ENCODE measurements at regions not wholly inside any gene's neighbourhood (a gene's known extent, or its start where the extent isn't known, plus 50 kb on each side); places are given as distances from the start of the nearest gene placed in this dataset.

DNA sequence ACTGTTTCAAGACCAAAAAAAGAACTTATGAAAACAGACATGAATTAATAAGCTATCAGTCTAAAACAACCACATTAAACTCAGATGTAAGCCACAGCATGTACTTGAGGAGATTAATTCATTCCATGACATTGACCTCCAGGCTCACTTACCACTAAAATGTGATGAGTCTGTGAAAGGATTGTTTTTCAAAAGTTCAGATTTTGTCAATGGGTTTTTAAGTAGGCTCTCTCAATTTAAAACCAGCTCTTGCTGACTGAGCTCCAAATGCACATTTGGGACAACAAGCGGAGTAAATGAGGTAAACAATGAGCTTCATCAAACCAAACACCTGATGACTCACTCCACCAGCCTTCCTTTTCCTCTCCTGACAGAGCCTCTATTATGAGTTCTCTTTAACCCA, 197.0 kb downstream of the SIM1 start:
- no peak for DNase-seq (ENCODE audit: low spot score)

GRCh38 chr6:100266494-100267401, 198.0 kb downstream of the SIM1 start:
- no peak for DNase-seq (ENCODE audit: low spot score)

DNA sequence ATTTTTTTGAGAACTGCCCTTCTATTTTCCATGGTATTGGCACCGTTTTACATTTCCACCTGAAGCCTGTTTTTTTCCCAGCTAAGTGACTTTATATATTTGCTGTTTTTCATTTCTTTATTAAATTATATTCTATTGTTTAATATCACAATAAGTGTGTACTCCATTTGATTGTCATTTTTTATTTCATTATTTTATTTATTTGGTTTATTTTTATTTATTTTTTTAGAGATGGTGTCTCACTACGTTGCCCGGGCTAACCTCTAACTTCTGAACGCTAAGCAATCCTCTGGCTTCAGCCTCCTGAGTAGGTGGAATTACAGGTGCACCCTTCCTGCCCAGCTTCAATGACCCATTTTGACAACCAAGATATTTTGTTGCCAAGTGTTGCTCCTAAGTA, 202.6 kb downstream of the SIM1 start:
- DNase-seq (ENCODE audit: low spot score) = no peak

GRCh38 chr6:100261486-100261885, 203.2 kb downstream of the SIM1 start:
- DNase-seq (ENCODE audit: low spot score) = no peak

- DNase-seq (ENCODE audit: low spot score) = no peak
Observed at GRCh38 chr6:100260584-100260983, 204.1 kb downstream of the SIM1 start.

- DNase-seq (ENCODE audit: low spot score) = no peak
Observed at GRCh38 chr6:100259865-100260264, 204.9 kb downstream of the SIM1 start.

DNA sequence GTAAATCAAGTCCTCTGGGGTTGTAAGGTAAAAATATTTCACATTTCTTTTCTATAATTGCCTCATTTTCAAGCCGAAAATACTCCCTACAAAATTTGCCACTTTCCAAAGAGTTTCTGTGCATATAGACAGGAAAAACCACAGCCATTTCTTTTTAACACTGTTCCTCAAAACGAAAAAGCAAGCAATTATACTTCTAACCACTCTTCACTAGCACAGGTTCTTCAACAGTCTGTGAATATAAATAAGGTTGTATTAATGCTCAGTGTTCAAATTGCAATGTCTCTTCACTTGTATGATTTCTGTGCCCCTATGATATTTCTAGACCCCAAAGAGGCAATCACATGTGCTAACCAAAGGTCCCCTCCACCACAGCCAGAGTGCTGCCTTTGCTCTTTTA, 206.0 kb downstream of the SIM1 start:
- DNase-seq (ENCODE audit: low spot score) = no peak

DNA sequence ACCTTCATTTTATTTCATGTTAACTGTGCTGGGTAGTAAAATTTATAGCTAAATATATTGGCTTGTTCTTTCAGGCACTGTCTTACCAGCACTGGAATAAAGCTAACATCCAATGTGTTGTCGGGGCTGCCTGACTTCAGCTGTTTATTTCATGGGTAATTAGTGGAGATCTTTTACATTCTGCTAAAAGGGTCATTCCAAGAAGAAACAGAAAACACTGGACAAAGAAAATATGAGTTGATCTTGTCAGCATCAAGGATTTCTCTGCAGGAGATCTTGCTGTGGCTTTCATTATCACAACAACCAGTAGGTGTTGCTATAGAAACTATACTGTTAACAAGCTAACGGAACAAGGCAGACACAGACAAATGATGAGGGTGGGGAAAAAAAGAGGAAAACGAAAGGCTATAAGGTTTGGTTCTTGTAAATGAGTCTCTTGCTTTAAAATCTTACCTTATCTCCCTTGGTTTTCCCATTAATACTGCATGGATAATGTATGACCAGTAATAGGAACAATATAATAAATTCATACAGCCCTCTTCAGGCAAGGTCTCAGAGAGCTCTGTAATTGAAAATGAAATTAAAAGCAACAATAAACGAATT, 206.8 kb downstream of the SIM1 start:
- DNase-seq (ENCODE audit: low spot score) = peak; percentile 4

DNA sequence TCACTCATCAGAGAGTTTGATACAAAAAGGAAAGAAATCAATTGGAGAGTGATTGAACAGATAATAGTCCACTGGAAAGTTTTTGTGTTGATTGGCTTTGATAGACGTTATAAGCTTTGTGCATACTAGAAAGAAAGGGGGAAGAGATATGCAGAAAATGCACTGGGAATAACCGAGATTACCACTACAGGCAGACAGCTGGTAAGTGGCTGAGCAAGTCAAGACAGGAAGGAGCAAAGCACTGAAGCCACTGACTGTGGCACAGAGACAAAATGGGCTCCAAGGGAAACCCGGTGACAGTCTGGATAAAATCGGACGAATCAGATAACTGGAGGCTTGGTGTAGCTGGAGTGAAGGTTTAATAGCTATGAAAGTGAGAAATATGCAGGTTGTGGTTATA, 209.0 kb downstream of the SIM1 start:
- DNase-seq (ENCODE audit: low spot score) = no peak

- no peak for DNase-seq (ENCODE audit: low spot score)
Observed at GRCh38 chr6:100247123-100247522, 217.6 kb downstream of the SIM1 start.

DNA sequence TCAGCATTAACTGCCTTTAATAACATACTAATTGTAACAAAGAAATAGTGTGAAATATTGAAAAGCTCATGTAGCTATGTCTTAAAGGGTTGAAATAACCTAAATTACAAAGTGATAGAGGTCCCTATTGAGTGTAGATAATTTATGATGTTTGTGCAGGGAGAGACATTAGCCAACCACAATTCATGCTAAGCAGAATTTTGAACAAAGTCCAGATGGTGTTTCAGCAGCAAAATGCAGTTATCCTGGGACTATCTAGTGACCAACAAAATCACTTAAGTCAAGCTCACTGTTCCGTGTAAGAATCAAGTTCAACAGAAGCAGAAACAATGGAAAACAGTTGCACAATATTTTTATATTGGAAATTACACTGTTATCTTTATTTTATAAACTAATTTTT, 218.5 kb downstream of the SIM1 start:
- DNase-seq (ENCODE audit: low spot score) = no peak

GRCh38 chr6:100240798-100241197, 223.9 kb downstream of the SIM1 start:
- no peak for DNase-seq (ENCODE audit: low spot score)

GRCh38 chr6:100237821-100238220, 226.9 kb downstream of the SIM1 start:
- DNase-seq (ENCODE audit: low spot score) = no peak

DNA sequence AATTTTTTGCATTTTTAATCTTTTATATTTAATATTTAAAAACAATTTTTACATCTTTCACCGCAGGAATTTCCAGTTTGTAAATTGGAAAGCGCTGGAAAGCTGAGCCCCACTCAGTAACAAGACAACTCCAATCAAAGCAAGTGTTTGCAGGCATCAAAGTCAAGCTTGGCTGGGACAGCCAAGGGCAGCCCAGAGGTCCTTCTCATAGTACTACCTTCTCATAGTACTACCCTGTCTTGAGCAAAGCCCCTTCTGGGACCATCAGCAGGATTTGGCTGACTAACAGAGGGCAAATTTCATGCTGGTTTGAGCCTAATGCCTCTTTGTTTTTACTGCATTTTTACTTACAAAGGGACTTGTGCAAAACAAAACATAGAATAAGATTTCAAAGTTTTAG, 228.3 kb downstream of the SIM1 start:
- no peak for DNase-seq (ENCODE audit: low spot score)

DNA sequence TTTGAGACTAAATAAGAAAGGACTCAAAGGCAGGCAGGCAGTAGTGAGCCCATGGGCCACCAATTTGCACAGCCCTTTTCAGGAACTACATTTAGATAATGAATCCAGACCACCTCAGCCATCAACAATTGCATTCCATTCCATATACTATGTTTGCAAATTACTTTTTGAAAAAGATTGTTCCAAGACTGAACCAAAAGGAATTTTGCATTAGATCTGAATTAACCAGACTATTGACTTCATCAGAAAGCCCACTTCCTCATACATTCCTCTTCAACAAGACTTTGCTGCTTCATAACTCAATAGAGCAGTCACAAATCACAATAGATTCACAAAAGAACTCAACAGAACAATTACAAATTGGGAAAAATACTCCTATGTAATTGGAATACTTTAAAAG, 229.1 kb downstream of the SIM1 start:
- DNase-seq (ENCODE audit: low spot score) = no peak

DNA sequence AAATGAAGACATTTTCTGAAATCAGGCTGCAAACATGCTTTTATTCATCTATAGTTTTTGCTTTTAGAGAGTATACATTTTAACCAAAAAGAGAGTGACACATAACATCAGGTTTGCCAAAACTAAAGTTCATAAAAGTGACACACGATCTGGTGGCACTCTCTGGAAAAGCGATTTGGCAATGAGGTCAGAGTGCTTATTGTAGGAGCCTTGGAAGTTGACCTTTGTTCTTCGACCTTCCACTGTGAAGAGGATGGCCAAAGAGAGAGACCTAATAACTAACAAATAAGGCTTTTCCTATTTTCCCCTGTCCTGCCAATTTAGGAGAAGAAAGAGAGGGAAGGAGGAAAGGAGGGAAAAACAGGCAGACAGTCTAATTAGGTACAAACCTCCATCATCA, 230.1 kb downstream of the SIM1 start:
- DNase-seq (ENCODE audit: low spot score) = no peak

GRCh38 chr6:100232781-100233573, 231.7 kb downstream of the SIM1 start:
- DNase-seq (ENCODE audit: low spot score) = no peak

DNA sequence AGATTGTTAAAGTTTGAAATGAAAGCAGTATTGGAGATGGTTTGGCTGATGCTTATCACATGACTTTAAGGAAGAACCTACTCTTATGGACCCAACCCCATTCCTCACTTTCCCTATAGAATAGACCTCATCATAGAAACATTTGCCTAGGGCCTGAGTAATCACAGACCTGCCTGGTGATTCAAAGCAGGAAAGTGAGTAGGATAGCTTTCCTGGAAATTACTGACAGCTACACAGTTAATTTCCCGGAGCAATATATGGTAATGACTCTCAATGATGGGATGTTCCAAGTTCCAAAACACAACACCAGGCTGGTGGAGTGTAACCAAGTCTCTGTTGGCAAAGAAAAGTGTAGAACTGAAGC, 233.8 kb downstream of the SIM1 start:
- no peak for DNase-seq (ENCODE audit: low spot score)

DNA sequence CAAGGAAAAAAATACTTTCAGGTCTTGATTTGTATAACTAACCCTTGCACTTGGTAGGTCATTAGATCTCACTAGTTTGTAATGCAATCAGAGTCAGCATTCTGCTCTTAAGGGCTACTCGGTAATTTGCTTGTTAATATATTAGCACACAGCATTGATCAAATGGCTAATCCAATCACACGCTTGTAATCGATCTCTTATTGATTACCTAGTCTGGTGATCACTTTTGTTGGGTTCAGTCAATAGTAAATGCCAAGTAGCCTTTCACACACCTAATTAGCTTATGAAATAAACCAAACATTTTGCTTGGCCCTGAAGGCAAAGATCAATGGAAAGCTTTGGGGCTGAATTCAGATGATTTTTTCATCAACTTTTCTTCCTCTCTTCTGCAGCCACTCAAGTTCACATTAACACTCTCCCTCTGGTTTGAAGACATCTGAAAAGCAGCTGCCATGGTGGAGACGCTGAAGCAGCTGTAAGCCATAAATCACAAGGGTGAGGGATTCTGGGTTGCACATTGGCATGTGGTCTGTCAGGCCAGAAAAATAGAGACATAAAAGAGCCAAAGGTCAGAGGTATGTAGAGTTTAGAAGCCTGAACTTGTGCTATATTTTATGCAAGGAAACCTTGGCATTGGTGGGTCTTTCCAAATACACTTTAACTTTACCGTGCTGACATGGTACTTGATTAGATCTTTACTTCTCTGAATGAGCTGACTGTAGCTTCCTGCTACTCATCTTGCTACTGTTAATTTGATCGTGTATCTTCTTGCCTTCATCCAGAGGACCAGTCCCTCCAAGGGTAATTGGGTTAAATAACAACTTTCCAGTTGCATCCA, 234.4 kb downstream of the SIM1 start:
- DNase-seq (ENCODE audit: low spot score) = no peak

GRCh38 chr6:100229512-100229911, 235.2 kb downstream of the SIM1 start:
- DNase-seq (ENCODE audit: low spot score) = no peak

GRCh38 chr6:100228834-100229441, 234.9 kb upstream of the MCHR2 start:
- DNase-seq (ENCODE audit: low spot score) = peak; percentile 32

DNA sequence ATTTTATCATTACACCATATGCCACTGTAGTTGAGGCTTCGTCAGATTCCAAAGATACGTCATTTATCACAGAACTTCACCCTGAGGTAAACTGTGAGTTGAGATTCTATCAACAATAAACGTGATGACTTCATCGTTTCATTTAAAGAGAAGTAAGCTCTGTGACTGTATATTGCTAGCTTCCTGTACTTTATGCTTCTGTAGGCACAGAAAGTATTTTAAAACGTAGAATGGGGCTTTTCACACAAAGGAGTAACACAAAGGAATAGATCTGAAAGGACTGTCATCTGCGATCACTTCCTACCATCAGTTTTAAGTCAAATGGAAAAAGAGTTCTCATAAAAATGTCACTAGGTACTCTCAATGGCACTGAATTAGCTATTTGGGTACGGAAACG, 234.4 kb upstream of the MCHR2 start:
- DNase-seq (ENCODE audit: low spot score) = no peak

Measured in CD4-positive, alpha-beta T cell treated with Interleukin-2 at 100 ng/mL for 4 hours (primary cell).